ENCODE measurements at regions not wholly inside any gene's neighbourhood (a gene's known extent, or its start where the extent isn't known, plus 50 kb on each side); places are given as distances from the start of the nearest gene placed in this dataset.

DNA sequence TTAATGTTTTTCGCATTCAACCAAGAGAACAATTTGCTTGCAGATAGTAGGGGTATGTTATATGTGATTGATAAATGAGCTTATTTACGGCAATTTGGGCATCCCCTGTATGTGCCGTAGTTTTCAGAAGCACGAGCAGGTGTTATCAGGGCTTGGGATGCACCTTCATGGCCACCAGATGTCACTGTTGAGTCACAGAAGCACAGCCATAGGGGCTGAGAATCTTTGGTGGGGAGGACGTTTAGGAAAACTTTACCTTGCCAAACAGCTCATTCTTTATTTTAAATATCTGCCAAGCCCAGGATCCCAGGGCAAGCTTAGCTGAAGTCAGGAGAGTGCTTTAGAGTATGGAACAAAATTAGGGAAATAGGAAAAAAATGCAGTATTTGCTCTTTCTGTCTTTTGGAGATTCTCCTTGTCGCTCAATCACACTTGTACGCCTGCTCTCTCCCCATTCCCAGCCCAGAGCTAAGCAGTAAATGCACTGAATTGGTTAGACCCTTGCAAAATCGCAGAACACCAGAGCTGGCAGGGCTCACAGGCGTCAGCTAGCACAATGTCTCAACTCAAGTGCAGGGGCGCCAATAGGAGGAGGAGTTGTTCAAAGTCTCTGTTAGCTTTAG is 93.6 kb upstream of the MPHOSPH6 start (continued):
- TF ChIP-seq, protein P1, sequence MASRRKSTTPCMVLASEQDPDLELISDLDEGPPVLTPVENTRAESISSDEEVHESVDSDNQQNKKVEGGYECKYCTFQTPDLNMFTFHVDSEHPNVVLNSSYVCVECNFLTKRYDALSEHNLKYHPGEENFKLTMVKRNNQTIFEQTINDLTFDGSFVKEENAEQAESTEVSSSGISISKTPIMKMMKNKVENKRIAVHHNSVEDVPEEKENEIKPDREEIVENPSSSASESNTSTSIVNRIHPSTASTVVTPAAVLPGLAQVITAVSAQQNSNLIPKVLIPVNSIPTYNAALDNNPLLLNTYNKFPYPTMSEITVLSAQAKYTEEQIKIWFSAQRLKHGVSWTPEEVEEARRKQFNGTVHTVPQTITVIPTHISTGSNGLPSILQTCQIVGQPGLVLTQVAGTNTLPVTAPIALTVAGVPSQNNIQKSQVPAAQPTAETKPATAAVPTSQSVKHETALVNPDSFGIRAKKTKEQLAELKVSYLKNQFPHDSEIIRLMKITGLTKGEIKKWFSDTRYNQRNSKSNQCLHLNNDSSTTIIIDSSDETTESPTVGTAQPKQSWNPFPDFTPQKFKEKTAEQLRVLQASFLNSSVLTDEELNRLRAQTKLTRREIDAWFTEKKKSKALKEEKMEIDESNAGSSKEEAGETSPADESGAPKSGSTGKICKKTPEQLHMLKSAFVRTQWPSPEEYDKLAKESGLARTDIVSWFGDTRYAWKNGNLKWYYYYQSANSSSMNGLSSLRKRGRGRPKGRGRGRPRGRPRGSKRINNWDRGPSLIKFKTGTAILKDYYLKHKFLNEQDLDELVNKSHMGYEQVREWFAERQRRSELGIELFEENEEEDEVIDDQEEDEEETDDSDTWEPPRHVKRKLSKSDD (CRISPR knock-in tag; IDR thresholded peaks at IDR 0.05; ENCODE audit: low read depth), result no peak
- TF ChIP-seq ZNF232 (CRISPR knock-in tag; IDR thresholded peaks at IDR 0.05; ENCODE audit: borderline replicate concordance) (no peak), GLI4 (CRISPR knock-in tag; IDR thresholded peaks at IDR 0.05; ENCODE audit: borderline replicate concordance) (no peak), ARID5B (CRISPR knock-in tag; IDR thresholded peaks at IDR 0.05) (no peak), ZBTB1 (CRISPR knock-in tag; IDR thresholded peaks at IDR 0.05; ENCODE audit: borderline replicate concordance) (no peak), MAZ (IDR thresholded peaks at IDR 0.05; ENCODE audit: borderline replicate concordance, low read depth, low read length) (no peak), MAZ (CRISPR knock-in tag; IDR thresholded peaks at IDR 0.05; ENCODE audit: low read depth) (no peak), ZNF224 (CRISPR knock-in tag; IDR thresholded peaks at IDR 0.05) (no peak), ZNF160 (CRISPR knock-in tag; IDR thresholded peaks at IDR 0.05) (no peak), ZZZ3 (CRISPR knock-in tag; IDR thresholded peaks at IDR 0.05; ENCODE audit: borderline replicate concordance) (no peak), ZNF564 (CRISPR knock-in tag; IDR thresholded peaks at IDR 0.05) (no peak), ZNF546 (CRISPR knock-in tag; conservative IDR thresholded peaks at IDR 0.05) (no peak), RAD21 (CRISPR knock-in tag; IDR thresholded peaks at IDR 0.05) (peak; percentile 91), ZNF749 (CRISPR knock-in tag; IDR thresholded peaks at IDR 0.05; ENCODE audit: borderline replicate concordance) (no peak), SMC3 (IDR thresholded peaks at IDR 0.05; ENCODE audit: low read length) (peak; percentile 96), ELF3 (CRISPR knock-in tag; IDR thresholded peaks at IDR 0.05) (peak; percentile 36; the same call in 1 of the 2 replicates), CEBPG (CRISPR knock-in tag; IDR thresholded peaks at IDR 0.05) (no peak), ERF (CRISPR knock-in tag; IDR thresholded peaks at IDR 0.05) (0 out of 2 replicates have a peak, but pooled peaks have one; percentile 28), HOXD1 (CRISPR knock-in tag; IDR thresholded peaks at IDR 0.05) (no peak), ZNF547 (CRISPR knock-in tag; IDR thresholded peaks at IDR 0.05) (0 out of 2 replicates have a peak, but pooled peaks have one; percentile 28), ASH2L (IDR thresholded peaks at IDR 0.05; ENCODE audit: insufficient read length, low read depth, low read length) (peak; percentile 24), CENPT (CRISPR knock-in tag; IDR thresholded peaks at IDR 0.05; ENCODE audit: low read depth) (no peak), ZMAT3 (CRISPR knock-in tag; conservative IDR thresholded peaks at IDR 0.05) (no peak)
- TF ChIP-seq, protein P2, sequence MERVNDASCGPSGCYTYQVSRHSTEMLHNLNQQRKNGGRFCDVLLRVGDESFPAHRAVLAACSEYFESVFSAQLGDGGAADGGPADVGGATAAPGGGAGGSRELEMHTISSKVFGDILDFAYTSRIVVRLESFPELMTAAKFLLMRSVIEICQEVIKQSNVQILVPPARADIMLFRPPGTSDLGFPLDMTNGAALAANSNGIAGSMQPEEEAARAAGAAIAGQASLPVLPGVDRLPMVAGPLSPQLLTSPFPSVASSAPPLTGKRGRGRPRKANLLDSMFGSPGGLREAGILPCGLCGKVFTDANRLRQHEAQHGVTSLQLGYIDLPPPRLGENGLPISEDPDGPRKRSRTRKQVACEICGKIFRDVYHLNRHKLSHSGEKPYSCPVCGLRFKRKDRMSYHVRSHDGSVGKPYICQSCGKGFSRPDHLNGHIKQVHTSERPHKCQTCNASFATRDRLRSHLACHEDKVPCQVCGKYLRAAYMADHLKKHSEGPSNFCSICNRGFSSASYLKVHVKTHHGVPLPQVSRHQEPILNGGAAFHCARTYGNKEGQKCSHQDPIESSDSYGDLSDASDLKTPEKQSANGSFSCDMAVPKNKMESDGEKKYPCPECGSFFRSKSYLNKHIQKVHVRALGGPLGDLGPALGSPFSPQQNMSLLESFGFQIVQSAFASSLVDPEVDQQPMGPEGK (CRISPR knock-in tag; IDR thresholded peaks at IDR 0.05), result peak; percentile 70; the same call in 1 of the 2 replicates
